ENCODE measurements at regions not wholly inside any gene's neighbourhood (a gene's known extent, or its start where the extent isn't known, plus 50 kb on each side); places are given as distances from the start of the nearest gene placed in this dataset.

DNA sequence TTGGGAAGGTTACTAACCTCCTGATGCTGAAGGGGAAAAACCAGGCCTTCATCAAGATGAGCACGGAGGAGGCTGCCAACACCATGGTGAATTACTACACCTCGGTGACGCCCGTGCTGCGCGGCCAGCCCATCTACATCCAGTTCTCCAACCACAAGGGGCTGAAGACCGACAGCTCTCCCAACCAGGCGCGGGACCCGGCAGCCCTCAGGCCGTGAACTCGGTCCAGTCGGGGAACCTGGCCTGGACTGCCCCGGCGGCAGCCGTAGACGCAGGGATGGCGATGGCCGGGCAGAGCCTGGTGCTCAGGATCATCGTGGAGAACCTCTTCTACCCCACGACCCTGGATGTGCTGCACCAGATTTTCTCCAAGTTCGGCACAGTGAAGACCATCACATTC, 133.0 kb upstream of the FUT8 start:
- 94 to 98% (median 94%) methylated on average over 22 of the region's 22 CpGs for WGBS, 3 donors
- H3K4me3 ChIP-seq = no peak overlapping the region
- ATAC-seq (no peak), DNase-seq (no peak)
- H3K36me3 ChIP-seq (ENCODE audit: insufficient read depth in 1 of 2, low read depth in 1 of 2) = no peaks in the 10 kb centered on the region
- TF ChIP-seq, protein P1, sequence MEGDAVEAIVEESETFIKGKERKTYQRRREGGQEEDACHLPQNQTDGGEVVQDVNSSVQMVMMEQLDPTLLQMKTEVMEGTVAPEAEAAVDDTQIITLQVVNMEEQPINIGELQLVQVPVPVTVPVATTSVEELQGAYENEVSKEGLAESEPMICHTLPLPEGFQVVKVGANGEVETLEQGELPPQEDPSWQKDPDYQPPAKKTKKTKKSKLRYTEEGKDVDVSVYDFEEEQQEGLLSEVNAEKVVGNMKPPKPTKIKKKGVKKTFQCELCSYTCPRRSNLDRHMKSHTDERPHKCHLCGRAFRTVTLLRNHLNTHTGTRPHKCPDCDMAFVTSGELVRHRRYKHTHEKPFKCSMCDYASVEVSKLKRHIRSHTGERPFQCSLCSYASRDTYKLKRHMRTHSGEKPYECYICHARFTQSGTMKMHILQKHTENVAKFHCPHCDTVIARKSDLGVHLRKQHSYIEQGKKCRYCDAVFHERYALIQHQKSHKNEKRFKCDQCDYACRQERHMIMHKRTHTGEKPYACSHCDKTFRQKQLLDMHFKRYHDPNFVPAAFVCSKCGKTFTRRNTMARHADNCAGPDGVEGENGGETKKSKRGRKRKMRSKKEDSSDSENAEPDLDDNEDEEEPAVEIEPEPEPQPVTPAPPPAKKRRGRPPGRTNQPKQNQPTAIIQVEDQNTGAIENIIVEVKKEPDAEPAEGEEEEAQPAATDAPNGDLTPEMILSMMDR (IDR thresholded peaks at IDR 0.05) = no peak
- no peaks in the 10 kb centered on the region for H3K9me3 ChIP-seq
- H3K4me1 ChIP-seq = no peaks in the 10 kb centered on the region
- intact Hi-C loops (cut with DNase I) = no loop called here
- no peak overlapping the region for H3K27ac ChIP-seq
- no peaks in the 10 kb centered on the region for H3K27me3 ChIP-seq (ENCODE audit: insufficient read depth in 3 of 3, low read length in 2 of 3)

- Histone ChIP-seq H3K27me3 (ENCODE audit: insufficient read depth in 3 of 3, low read length in 2 of 3) (no peaks in the 10 kb centered on the region), H3K4me1 (no peaks in the 10 kb centered on the region), H3K9me3 (no peaks in the 10 kb centered on the region), H3K36me3 (ENCODE audit: insufficient read depth in 1 of 2, low read depth in 1 of 2) (no peaks in the 10 kb centered on the region), H3K27ac (no peak overlapping the region), H3K4me3 (no peak overlapping the region)
- WGBS, 3 donors = 95 to 99% (median 96%) methylated on average over 25 of the region's 25 CpGs
- intact Hi-C loops (cut with DNase I) = no loop called here
- DNase-seq (no peak), ATAC-seq (no peak)
- TF ChIP-seq, protein P1 (IDR thresholded peaks at IDR 0.05) = no peak
Observed at GRCh38 chr14:65279958-65280357, 132.6 kb upstream of the FUT8 start.

DNA sequence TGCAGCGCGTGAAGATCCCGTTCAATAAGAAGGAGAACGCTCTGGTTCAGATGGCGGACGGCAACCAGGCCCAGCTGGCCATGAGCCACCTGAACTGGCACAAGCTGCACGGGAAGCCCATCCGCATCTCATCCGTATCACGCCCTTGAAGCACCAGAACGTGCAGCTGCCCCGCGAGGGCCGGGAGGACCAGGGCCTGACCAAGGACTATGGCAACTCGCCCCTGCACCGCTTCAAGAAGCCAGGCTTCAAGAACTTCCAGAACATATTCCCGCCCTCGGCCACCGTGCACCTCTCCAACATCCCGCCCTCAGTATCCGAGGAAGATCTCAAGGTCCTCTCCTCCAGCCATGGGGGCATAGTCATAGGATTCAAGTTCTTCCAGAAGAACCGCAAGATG, 131.9 kb upstream of the FUT8 start:
- H3K4me1 ChIP-seq = no peaks in the 10 kb centered on the region
- WGBS, 3 donors = 96 to 98% (median 97%) methylated on average over 22 of the region's 22 CpGs
- H3K27me3 ChIP-seq (ENCODE audit: insufficient read depth in 3 of 3, low read length in 2 of 3) = no peaks in the 10 kb centered on the region
- H3K9me3 ChIP-seq = no peaks in the 10 kb centered on the region
- TF ChIP-seq, protein P1 (IDR thresholded peaks at IDR 0.05) = no peak
- ATAC-seq = no peak
- H3K4me3 ChIP-seq = no peak overlapping the region
- no peaks in the 10 kb centered on the region for H3K36me3 ChIP-seq (ENCODE audit: insufficient read depth in 1 of 2, low read depth in 1 of 2)
- no peak overlapping the region for H3K27ac ChIP-seq
- intact Hi-C loops (cut with DNase I) = no loop called here
- no peak for DNase-seq

DNA sequence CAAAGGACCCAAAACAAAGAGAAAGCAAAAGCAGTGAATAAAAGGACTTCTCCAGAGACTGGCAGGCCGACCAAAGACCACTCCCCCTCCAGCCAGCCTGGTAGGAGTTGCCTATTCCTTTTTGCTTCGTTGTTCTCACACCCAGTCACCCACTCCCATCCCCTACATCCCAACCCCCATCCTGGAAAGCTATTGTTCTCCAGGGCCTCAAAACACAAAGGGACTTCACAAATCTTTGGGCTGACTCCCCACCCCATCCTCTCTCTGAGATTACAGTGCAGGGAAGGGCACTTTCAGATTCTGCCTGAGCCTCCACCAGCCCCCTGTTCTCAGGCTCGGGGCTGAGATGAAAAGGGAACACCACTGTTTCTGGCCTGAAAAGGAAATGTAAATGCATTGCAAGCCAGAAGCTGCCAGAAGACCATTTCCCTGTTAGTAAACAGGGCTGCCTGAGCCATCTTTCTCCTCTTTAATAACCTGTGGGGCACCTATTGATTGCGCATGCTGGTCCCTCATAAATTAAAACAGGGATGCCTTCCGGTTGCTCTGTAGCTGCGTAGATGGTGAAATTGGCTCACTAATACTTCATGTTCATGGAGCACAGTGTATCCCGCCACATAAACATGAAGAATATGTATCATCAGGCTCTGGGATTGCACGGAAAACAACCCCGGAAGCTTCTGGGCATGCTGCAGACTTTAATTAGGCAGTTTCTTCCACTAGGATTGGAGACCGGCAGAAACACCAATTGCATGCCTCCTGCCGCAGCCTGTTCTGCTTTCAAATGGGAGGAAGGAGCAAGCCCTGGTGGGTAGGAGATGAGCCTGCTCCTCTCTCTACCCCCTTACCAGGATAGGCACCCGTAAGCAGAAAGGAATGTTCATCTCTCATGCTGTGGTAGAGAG, 130.3 kb upstream of the FUT8 start:
- H3K36me3 ChIP-seq (ENCODE audit: insufficient read depth in 1 of 2, low read depth in 1 of 2) = no peaks in the 10 kb centered on the region
- ATAC-seq (no peak), DNase-seq (no peak)
- H3K4me1 ChIP-seq = no peaks in the 10 kb centered on the region
- peak overlapping the region; percentile 21 for H3K4me3 ChIP-seq
- no peaks in the 10 kb centered on the region for H3K9me3 ChIP-seq
- WGBS, 3 donors = 37 to 41% (median 41%) methylated on average over 12 of the region's 12 CpGs
- no peaks in the 10 kb centered on the region for H3K27me3 ChIP-seq (ENCODE audit: insufficient read depth in 3 of 3, low read length in 2 of 3)
- TF ChIP-seq, protein P1 (IDR thresholded peaks at IDR 0.05) = no peak
- intact Hi-C loops (cut with DNase I) = no loop called here
- no peak overlapping the region for H3K27ac ChIP-seq

GRCh38 chr14:65282896-65283253, 129.7 kb upstream of the FUT8 start:
- 86 to 93% (median 90%) methylated on average over 3 of the region's 3 CpGs for WGBS, 3 donors
- Histone ChIP-seq H3K27me3 (ENCODE audit: insufficient read depth in 3 of 3, low read length in 2 of 3) (no peaks in the 10 kb centered on the region), H3K27ac (no peak overlapping the region), H3K4me3 (peak overlapping the region; percentile 21), H3K4me1 (no peaks in the 10 kb centered on the region), H3K36me3 (ENCODE audit: insufficient read depth in 1 of 2, low read depth in 1 of 2) (no peaks in the 10 kb centered on the region), H3K9me3 (no peaks in the 10 kb centered on the region)
- DNase-seq (no peak), ATAC-seq (no peak)
- TF ChIP-seq, protein P1 (IDR thresholded peaks at IDR 0.05) = no peak
- intact Hi-C loops (cut with DNase I) = no loop called here

All from psoas muscle (tissue), 7 donors.